HG02973 (cell line): ENCODE measurements at regions not wholly inside any gene's neighbourhood (a gene's known extent, or its start where the extent isn't known, plus 50 kb on each side); places are given as distances from the start of the nearest gene placed in this dataset.
"Not testable (repeated sequence)": the region's sequence is repeated elsewhere in the genome, so short reads cannot be mapped to it uniquely, and the experiment has no call there.

Experiments used
- ATAC-seq: cut with Tn5 transposase; IDR thresholded peaks from one replicate; pipeline ENCODE4 v1.9.1; 2021; ENCODE audit warnings: moderate library complexity; ENCODE audit not compliant: unreplicated experiment

DNA sequence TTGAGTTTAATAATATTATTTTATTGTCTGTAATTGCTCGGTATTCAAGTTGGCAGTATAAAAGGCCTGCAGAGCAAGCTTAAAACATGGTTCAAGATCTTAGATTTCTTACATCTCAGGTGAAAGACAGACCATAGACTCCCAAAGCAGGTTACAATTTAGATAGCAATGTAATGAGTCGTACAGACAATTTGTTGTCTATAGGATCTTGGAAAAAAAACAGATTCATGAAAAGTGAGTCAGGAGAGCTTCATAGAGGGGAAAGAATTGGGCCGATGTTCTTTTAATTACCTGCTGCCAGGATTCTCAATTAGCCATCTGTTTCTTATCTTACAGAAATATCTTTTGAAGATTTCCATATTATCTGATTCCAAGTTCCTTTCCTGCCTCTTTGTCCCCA is 111.5 kb upstream of the IKBKE start:
- not testable (repeated sequence) for ATAC-seq

- not testable (repeated sequence) for ATAC-seq
Observed at GRCh38 chr1:206359377-206359776, 110.9 kb upstream of the IKBKE start.

DNA sequence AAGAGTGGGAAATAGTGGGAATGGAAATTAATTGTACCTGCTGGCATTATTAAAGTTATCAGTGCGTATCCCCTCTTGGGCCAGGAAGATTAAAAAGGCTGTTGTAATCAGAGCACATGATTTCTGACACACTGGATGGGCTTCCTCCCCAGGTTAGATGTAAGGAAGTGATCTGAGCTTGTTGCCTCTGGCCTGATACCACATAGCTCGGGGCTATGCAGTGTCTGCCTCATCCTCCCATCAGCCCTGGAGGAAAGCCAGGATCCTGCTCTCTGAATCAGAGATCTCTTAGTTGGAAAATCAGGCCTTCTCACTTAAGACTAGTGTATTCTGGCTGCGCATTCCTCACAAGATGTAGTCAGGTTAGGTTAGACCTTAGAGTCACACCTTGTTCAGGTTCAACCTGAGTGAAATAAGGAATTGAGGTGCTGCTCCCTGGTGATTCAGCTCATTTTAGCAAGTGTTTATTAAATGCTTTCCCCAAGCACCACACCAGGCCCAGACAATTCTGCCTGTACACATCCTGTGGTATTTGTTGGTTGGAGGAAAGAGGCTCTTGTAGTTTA is 108.2 kb upstream of the IKBKE start:
- ATAC-seq = not testable (repeated sequence)

GRCh38 chr1:206362994-206363393 is 107.3 kb upstream of the IKBKE start:
- not testable (repeated sequence) for ATAC-seq

DNA sequence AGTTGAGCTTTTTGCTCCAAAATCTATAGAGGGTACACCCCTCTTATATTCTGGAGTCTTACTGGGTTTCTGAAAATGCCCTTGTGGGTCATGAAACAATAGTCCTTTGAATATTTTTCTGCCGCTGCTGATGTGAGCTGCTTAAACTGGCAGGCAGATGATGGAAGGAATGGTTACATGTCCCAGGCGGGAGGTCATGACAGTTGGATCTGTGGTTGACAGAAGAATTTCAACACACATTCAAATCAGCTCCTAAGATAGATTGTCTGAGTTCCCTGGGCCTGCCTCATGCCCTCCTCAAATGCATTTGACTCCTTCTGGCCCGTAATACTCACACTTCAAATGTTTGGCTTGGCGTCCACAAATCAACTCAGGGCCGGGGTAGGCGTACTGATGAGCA is 105.0 kb upstream of the IKBKE start:
- not testable (repeated sequence) for ATAC-seq

DNA sequence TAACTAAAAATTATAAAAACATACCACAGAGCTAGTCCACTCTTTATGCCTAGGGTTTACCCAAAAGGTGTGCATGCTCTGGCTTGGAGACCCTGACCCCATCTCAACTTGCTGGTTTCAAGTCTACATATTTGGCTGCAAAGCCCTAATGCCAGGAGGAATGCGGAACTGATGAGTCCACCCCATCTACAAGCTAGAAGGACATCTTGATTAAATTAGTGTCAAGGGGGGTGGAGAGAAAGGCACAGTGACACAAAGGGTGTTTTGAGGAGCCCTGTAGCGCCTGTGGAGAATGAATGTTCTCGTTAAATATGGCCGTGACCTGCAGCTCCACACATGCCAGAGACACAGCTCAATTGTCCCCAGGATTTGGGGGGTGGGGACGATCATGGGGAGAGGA is 104.1 kb upstream of the IKBKE start:
- not testable (repeated sequence) for ATAC-seq

DNA sequence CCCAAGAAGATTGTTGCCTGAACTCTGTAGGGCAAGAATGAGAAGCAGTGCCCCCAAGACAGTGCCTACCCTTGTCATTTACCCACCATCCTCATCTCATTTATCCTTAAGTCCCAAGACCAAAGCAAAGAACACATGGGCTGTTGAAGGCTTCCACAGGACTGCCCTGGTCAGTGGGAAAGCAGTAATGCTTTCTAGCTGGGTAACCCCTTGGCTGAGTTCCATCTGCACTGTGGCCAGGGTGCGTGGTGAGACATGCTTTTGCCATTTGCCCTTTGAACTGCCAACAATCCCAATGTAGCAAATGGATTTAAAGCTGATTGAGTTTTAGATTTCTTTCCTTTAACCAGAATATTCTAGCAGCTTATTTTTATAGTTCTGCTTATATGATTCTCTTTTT is 103.5 kb upstream of the IKBKE start:
- not testable (repeated sequence) for ATAC-seq

DNA sequence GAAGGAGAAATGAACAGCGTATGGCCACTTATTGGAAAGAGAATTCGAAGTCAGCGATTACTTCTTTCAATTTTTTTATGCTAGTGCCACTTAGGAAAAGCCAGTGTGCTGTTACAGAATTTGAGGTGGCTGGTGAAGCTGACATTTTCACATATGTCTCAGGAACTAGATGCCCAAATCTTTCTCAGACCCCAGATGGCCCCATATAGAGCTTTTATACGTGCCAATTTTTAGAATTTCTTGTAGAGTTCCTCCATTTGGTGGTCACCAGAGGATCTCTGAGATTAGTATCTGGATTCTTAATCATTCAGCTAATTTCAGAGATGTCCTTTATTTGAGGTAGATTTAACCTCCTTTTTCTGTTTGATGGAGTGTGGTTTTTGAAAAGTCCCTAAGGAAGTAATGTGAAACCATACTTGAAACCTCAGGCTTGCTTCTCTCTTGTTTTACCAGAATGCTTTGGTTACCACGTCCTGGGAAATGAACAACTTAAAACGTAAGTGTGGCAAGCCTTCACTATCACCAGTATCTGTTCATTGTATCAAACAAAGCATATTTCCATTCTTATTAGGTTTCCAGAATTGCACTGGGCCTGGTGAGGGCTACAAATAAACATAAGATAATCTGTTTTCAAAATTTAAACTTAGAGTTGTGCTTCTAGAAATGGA is 102.2 kb upstream of the IKBKE start:
- not testable (repeated sequence) for ATAC-seq

GRCh38 chr1:206374725-206375124 is 95.6 kb upstream of the IKBKE start:
- ATAC-seq = not testable (repeated sequence)

DNA sequence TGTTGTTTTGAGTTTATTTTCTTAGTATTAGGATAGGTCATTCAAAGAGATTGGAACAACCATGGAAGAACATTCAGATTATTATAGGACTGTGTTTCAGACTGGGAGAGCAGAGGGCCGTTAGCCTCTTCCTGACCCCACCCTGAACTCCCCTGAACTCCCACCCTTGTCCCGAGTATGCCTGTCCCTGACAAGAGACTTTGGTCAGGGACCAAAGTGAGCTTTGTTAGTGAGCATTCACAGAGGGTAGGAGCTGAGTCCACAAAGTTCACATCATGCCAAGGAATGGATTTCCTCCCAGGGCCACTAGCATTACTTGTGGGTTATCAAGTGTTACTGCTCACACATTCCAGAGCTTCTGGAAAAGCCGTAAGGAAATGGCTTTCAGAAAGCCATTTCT is 94.7 kb upstream of the IKBKE start:
- ATAC-seq = not testable (repeated sequence)

GRCh38 chr1:206378506-206378905 is 91.8 kb upstream of the IKBKE start:
- not testable (repeated sequence) for ATAC-seq

DNA sequence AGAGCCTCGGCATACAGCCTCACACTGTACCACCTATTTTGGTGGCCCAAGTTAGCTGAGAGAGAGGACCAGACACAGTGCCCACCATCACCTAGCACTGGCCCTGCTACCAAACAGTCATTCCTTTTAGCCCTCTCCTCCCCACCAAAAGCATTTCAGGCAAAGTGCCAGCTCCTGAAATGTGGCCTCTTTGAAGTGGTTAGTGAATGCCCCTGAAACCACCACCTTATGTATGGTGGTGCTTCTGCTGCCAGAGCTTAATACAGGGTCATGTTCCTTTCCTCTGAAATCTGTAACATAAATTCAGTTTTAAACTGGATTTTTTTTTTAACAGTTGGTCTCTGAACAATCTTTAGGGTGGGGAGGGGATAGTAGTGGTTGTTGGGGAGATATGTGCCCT is 91.0 kb upstream of the IKBKE start:
- not testable (repeated sequence) for ATAC-seq

GRCh38 chr1:206380163-206380790 is 90.0 kb upstream of the IKBKE start:
- ATAC-seq = not testable (repeated sequence)

DNA sequence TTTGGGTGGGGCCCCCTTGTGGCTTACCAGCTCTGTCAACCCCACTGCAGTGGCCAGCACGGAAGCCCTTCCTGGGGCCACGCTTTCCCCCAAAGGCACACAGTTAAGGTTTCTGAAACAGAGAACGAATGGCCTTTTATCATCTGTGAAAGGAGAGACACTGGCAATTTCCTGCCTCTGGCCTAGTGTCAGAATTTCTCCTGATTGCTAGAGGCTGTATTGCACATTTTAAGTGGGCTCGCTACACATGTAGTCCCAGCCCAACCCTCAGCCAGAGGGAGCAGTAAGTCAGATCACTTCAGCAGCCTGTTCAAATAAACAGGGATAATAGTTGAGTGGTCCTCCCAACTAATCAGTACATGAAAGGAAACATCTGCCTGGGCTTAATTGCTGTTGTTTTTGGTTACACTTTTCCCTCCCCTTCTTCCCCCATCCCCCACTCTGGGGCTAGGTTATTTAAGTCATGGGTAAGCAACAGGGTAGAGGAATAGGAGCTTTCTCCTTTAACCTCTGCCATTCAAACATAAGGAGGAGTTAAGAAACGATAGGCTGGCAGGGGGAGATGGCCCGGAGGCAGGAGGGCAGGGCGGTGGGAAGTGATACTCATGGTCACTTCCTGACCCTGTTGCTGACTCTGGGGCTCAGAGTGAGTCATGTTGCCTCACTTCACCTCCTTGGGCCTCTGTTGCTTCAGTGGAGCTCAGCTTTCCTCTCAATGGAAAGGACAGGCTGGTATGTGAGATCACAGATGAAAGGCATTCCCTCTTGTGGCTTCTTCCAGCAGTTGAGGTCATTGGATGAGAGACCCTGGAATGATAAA is 89.3 kb upstream of the IKBKE start:
- ATAC-seq = not testable (repeated sequence)

DNA sequence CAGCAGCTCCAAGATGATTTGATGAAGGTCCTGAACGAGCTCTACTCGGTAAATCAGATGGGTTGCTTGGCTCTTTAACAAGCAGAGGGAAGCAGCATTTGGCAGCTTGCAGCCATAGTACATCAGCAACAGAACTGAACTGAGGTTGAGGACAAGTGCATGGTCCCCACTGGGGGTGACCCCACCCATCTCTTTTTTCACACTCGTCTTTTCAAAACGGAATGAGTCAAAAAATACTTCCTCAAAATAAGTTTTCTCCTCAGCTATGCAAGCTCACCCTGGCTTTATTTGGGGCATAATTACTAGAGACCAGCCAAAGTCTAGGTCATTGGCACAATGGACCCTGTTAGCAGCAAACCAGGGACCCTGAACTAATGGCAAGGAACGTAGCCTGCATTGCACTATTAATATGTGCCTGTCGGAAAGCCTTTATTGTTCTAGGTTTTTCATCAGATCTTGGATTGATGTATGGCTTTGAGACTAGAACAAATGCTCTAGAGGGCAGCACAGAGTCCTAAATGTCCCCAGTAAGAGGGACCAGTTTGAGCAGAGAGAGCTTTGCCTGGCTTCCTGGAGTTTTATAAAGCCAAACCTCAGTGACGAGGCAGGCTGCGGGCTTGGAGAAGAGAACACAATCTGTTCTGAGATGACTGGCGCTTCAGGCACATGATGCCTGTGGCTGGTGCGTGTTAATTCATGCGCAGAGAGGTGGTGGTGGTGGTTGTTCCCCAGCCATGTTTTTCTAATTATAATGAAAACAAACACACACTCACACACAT is 86.1 kb upstream of the IKBKE start:
- not testable (repeated sequence) for ATAC-seq

GRCh38 chr1:206384891-206385290 is 85.4 kb upstream of the IKBKE start:
- ATAC-seq = not testable (repeated sequence)

DNA sequence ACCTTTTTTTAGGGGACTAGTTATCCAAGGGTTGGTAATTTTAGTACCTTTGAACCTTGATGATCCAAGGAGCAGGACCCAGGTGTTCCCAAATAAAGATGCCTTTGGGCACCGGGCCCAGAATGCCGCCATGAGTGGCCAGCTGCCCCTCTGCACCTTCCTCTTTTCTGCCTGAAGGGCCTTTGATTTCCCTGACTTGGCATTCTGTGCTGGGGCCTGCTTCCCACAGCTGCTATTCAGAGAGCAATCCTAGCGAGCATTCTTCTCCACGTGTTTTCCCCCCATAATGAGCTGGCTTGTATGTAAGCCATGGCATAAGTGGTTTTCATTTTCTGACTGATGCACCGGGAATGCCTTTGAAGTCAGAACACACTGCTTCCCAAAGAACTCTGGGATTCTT is 82.6 kb upstream of the IKBKE start:
- ATAC-seq = not testable (repeated sequence)

DNA sequence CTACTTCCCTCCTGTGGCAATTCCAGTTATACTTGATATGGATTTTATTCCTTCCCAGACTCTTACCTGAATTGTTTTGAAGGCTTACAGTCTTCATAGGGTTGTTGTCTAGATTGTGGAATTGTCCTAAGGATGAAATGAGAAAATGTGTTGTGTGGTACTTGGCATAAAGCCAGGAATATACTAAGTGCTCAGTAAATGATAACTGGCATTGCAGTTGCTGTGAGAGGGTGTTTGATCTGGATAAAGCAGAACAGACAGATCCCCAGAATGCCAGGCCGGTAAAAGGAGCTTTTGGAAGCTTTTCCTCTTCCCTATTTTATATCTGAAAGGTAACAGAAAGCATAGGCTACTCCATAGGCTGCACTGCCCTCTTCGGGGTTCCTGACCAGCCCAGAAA is 78.4 kb upstream of the IKBKE start:
- ATAC-seq = not testable (repeated sequence)

- not testable (repeated sequence) for ATAC-seq
Observed at GRCh38 chr1:206397501-206397900, 72.8 kb upstream of the IKBKE start.

DNA sequence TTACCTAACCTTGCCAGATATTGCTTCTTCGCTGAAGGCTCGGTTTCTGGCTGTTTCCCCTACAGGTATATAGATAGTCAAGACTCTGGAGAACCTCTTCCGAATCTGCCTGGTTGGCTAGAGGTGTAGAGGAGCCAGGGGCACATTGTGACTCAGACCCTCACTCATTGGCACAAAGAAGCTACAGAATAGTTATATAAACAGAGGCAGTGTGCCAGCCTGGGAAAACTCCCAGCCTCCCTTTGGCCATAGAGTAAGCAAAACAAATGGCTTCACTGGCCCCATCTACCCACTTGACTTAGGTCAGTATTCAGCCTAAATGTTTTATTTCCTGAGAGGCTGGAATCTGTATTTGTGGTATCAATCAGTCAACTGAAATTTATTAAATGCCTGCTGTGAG is 72.0 kb upstream of the IKBKE start:
- ATAC-seq = not testable (repeated sequence)
